Liver (tissue), 8 donors: ENCODE measurements at regions not wholly inside any gene's neighbourhood (a gene's known extent, or its start where the extent isn't known, plus 50 kb on each side); places are given as distances from the start of the nearest gene placed in this dataset.

Experiments used
- DNase-seq: peaks from one replicate; pipeline ENCODE4 v3.0.0-alpha.2; 2017; ENCODE audit warnings: low spot score
- H3K27ac ChIP-seq, 2 donors: one replicate each; pipeline ENCODE4 v1.7.0; 2013; ENCODE audit warnings: inconsistent platforms in 2 of 2, low read length in 2 of 2, control low read depth in 1 of 2, low read depth in 1 of 2, mild to moderate bottlenecking in 1 of 2
- H3K27me3 ChIP-seq, 4 donors: one replicate each; pipeline versions ENCODE4 v1.6.1 to v1.7.0; 2013; ENCODE audit warnings: low read length in 3 of 4, inconsistent platforms in 1 of 4, mild to moderate bottlenecking in 1 of 4, moderate library complexity in 1 of 4; ENCODE audit not compliant: control insufficient read depth in 4 of 4, insufficient read depth in 4 of 4
- H3K36me3 ChIP-seq, 4 donors: one replicate each; pipeline versions ENCODE4 v1.6.1 to v1.7.0; 2013; ENCODE audit warnings: low read length in 3 of 4, mild to moderate bottlenecking in 3 of 4, low read depth in 1 of 4, moderate library complexity in 1 of 4; ENCODE audit not compliant: control insufficient read depth in 4 of 4, insufficient read depth in 3 of 4
- H3K4me1 ChIP-seq, 4 donors: one replicate each; pipeline versions ENCODE4 v1.6.1 to v1.7.0; 2013; ENCODE audit warnings: low read length in 3 of 4, mild to moderate bottlenecking in 3 of 4, moderate library complexity in 1 of 4; ENCODE audit not compliant: control insufficient read depth in 4 of 4, insufficient read depth in 4 of 4
- H3K4me3 ChIP-seq, 3 donors: one replicate each; pipeline versions ENCODE4 v1.6.1 to v1.7.0; 2013; ENCODE audit warnings: low read length in 3 of 3, control low read depth in 1 of 3, low read depth in 1 of 3, mild to moderate bottlenecking in 1 of 3
- H3K9ac ChIP-seq, 2 donors: one replicate each; pipeline ENCODE4 v1.7.0; 2013; ENCODE audit warnings: low read length in 2 of 2, mild to moderate bottlenecking in 2 of 2, moderate library complexity in 2 of 2, control low read depth in 1 of 2, low read depth in 1 of 2
- H3K9me3 ChIP-seq, 4 donors: one replicate each; pipeline versions ENCODE4 v1.6.1 to v1.7.0; 2013; ENCODE audit warnings: low read length in 3 of 4; ENCODE audit not compliant: control insufficient read depth in 4 of 4
- ATF3 ChIP-seq: IDR thresholded peaks from 2 replicates; pipeline ENCODE4 v1.6.1; 2016; ENCODE audit warnings: antibody characterized with exemption
- CTCF ChIP-seq: fragments of 150-350 bp; IDR thresholded peaks from 2 replicates; pipeline ENCODE4 v1.5.1; 2017; ENCODE audit warnings: improper control_type of control experiment, low read depth, low read length; ENCODE audit not compliant: missing input control
- EGR1 ChIP-seq, 2 donors: IDR thresholded peaks; 2 replicates each; pipeline ENCODE4 v1.6.1; 2016 to 2018; ENCODE audit warnings: antibody characterized with exemption in 2 of 2, low read depth in 2 of 2
- FOXA2 ChIP-seq: IDR thresholded peaks from 2 replicates; pipeline ENCODE4 v1.6.1; 2016; ENCODE audit warnings: antibody characterized with exemption
- HNF4A ChIP-seq, 2 donors: conservative IDR thresholded peaks; 2 replicates each; pipeline ENCODE4 v1.6.1; 2016; ENCODE audit warnings: antibody characterized with exemption in 2 of 2, mild to moderate bottlenecking in 2 of 2
- JUND ChIP-seq, 2 donors: IDR thresholded peaks; 2 replicates each; pipeline ENCODE4 v1.6.1; 2016; ENCODE audit warnings: antibody characterized with exemption in 2 of 2
- MAX ChIP-seq: IDR thresholded peaks from 2 replicates; pipeline ENCODE4 v1.6.1; 2016; ENCODE audit warnings: antibody characterized with exemption
- RAD21 ChIP-seq, 2 donors: IDR thresholded peaks; 2 replicates each; pipeline ENCODE4 v1.6.1; 2016; ENCODE audit warnings: antibody characterized with exemption in 2 of 2, mild to moderate bottlenecking in 2 of 2
- RXRA ChIP-seq, 2 donors: IDR thresholded peaks; 2 replicates each; pipeline ENCODE4 v1.6.1; 2017 to 2018; ENCODE audit warnings: antibody characterized with exemption in 2 of 2, mild to moderate bottlenecking in 1 of 2
- SP1 ChIP-seq: IDR thresholded peaks from 2 replicates; pipeline ENCODE4 v1.6.1; 2018; ENCODE audit warnings: antibody characterized with exemption, mild to moderate bottlenecking
- YY1 ChIP-seq: IDR thresholded peaks from 2 replicates; pipeline ENCODE4 v1.6.1; 2016; ENCODE audit warnings: antibody characterized with exemption, mild to moderate bottlenecking
- WGBS: extraction: QIAGEN DNeasy Blood & Tissue Kit; methylation state at CpG from one replicate; pipeline ENCODE4 v1.1.7; 2013; 5-methylcytosine and 5-hydroxymethylcytosine counted together
- TF ChIP-seq, protein P1 (sequence below): IDR thresholded peaks from 2 replicates; pipeline ENCODE4 v1.6.1; 2016; ENCODE audit warnings: antibody characterized with exemption, mild to moderate bottlenecking
- TF ChIP-seq, protein P2 (sequence below): IDR thresholded peaks from 2 replicates; pipeline ENCODE4 v1.6.1; 2016; ENCODE audit warnings: antibody characterized with exemption
- donor health status: healthy.
- donor health status: healthy.
- donor health status: healthy.
- donor health status: healthy.
- donor health status: healthy.

DNA sequence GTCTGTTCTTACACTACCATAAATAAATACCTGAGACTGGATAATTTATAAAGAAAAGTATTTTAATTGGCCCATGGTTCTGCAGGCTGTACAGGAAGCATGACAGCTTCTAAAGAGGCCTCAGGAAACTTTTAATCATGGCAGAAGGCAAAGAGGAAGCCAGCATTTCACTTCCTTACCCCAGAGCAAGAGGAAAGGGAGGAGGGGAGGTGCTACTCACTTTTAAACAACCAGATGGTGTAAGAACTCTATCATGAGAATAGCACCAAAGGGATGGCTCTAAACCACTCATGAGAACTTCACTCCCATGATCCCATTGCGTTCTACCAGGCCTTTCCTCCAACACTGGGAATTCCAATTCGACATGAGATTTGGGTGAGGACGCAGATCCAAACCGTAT is 344.4 kb upstream of the SLC39A10 start:
- Histone ChIP-seq H3K27me3 (peaks cover 0 to 2% (median 0%) of the 10 kb centered on the region in 4 donors), H3K36me3 (no peaks in the 10 kb centered on the region), H3K4me1 (no peaks in the 10 kb centered on the region), H3K9ac (no peak overlapping the region), H3K9me3 (no peaks in the 10 kb centered on the region), H3K4me3 (no peak overlapping the region), H3K27ac (no peak overlapping the region)
- TF ChIP-seq MAX (no peak), CTCF (no peak), ATF3 (no peak), RXRA (IDR thresholded peaks at IDR 0.05) (no peak), YY1 (no peak), RAD21 (IDR thresholded peaks at IDR 0.05) (no peak), FOXA2 (no peak), EGR1 (IDR thresholded peaks at IDR 0.05; ENCODE audit: low read depth in 2 of 2) (no peak), SP1 (no peak), HNF4A (conservative IDR thresholded peaks at IDR 0.05) (no peak), JUND (IDR thresholded peaks at IDR 0.05) (no peak)
- TF ChIP-seq, protein P1, sequence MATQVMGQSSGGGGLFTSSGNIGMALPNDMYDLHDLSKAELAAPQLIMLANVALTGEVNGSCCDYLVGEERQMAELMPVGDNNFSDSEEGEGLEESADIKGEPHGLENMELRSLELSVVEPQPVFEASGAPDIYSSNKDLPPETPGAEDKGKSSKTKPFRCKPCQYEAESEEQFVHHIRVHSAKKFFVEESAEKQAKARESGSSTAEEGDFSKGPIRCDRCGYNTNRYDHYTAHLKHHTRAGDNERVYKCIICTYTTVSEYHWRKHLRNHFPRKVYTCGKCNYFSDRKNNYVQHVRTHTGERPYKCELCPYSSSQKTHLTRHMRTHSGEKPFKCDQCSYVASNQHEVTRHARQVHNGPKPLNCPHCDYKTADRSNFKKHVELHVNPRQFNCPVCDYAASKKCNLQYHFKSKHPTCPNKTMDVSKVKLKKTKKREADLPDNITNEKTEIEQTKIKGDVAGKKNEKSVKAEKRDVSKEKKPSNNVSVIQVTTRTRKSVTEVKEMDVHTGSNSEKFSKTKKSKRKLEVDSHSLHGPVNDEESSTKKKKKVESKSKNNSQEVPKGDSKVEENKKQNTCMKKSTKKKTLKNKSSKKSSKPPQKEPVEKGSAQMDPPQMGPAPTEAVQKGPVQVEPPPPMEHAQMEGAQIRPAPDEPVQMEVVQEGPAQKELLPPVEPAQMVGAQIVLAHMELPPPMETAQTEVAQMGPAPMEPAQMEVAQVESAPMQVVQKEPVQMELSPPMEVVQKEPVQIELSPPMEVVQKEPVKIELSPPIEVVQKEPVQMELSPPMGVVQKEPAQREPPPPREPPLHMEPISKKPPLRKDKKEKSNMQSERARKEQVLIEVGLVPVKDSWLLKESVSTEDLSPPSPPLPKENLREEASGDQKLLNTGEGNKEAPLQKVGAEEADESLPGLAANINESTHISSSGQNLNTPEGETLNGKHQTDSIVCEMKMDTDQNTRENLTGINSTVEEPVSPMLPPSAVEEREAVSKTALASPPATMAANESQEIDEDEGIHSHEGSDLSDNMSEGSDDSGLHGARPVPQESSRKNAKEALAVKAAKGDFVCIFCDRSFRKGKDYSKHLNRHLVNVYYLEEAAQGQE, result no peak
- TF ChIP-seq, protein P2, sequence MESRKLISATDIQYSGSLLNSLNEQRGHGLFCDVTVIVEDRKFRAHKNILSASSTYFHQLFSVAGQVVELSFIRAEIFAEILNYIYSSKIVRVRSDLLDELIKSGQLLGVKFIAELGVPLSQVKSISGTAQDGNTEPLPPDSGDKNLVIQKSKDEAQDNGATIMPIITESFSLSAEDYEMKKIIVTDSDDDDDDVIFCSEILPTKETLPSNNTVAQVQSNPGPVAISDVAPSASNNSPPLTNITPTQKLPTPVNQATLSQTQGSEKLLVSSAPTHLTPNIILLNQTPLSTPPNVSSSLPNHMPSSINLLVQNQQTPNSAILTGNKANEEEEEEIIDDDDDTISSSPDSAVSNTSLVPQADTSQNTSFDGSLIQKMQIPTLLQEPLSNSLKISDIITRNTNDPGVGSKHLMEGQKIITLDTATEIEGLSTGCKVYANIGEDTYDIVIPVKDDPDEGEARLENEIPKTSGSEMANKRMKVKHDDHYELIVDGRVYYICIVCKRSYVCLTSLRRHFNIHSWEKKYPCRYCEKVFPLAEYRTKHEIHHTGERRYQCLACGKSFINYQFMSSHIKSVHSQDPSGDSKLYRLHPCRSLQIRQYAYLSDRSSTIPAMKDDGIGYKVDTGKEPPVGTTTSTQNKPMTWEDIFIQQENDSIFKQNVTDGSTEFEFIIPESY, result no peak
- WGBS, result 88% methylated on average over 4 of the region's 4 CpGs
- DNase-seq, result no peak

DNA sequence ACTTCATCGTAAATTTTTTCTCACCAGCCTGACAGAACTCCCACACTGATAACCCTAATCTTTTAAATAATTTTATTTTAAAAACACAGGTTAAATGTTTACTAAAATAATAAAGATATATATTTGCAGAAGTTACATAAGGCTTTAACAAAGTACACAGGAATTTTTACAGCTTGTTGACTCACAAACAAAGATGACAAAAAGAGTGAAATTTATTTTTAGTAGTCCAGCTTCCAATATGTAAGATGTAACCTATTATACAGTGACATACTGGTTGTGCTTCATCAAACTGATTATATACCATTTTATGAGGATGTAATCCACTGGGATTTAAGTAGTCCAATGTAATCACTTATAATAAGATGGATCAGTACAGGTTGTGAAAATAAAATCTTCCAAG is 348.9 kb upstream of the SLC39A10 start:
- 21% methylated on average over 1 of the region's 1 CpG for WGBS
- Histone ChIP-seq H3K27ac (no peak overlapping the region), H3K36me3 (no peaks in the 10 kb centered on the region), H3K27me3 (peaks cover 0 to 7% (median 0%) of the 10 kb centered on the region in 4 donors), H3K4me1 (no peaks in the 10 kb centered on the region), H3K4me3 (no peak overlapping the region), H3K9ac (no peak overlapping the region), H3K9me3 (no peaks in the 10 kb centered on the region)
- TF ChIP-seq RXRA (IDR thresholded peaks at IDR 0.05), result no peak
- no peak for TF ChIP-seq CTCF
- no peak for DNase-seq
